Activated CD4-positive, alpha-beta memory T cell treated with anti-CD3 and anti-CD28 coated beads for 36 hours (primary cell): ENCODE measurements at regions not wholly inside any gene's neighbourhood (a gene's known extent, or its start where the extent isn't known, plus 50 kb on each side); places are given as distances from the start of the nearest gene placed in this dataset.

Experiments
- CTCF ChIA-PET: fragments of 350-600 bp; sonication (Branson Sonifier 250); formaldehyde crosslinking; loops from one replicate; lab custom pipeline; 2021; ENCODE audit warnings: antibody characterized with exemption, inconsistent platforms; lab: Charles Lee
- POLR2A ChIA-PET: fragments of 350-600 bp; sonication (Branson Sonifier 250); formaldehyde crosslinking; loops from one replicate; lab custom pipeline; 2021; ENCODE audit warnings: antibody characterized with exemption; lab: Charles Lee
- DNase-seq: peaks from one replicate; pipeline ENCODE4 v3.0.0-alpha.2; 2020
- H3K27ac Mint-ChIP-seq: one replicate; pipeline ENCODE4 v1.8.0; 2021; ENCODE audit warnings: mixed read lengths
- H3K27me3 Mint-ChIP-seq: one replicate; pipeline ENCODE4 v1.8.0; 2021; ENCODE audit warnings: mixed read lengths
- H3K36me3 Mint-ChIP-seq: one replicate; pipeline ENCODE4 v1.8.0; 2021; ENCODE audit warnings: mixed read lengths
- H3K4me1 Mint-ChIP-seq: one replicate; pipeline ENCODE4 v1.8.0; 2021; ENCODE audit warnings: low read depth, mixed read lengths
- H3K4me3 Mint-ChIP-seq: one replicate; pipeline ENCODE4 v1.8.0; 2021; ENCODE audit warnings: mild to moderate bottlenecking, mixed read lengths
- H3K9me3 Mint-ChIP-seq: one replicate; pipeline ENCODE4 v1.8.0; 2021; ENCODE audit warnings: mixed read lengths
- intact Hi-C: fragments of 100-400 bp; cut with micrococcal nuclease; formaldehyde crosslinking; loops from one replicate; pipeline ENCODE4 v1.15.1; 2023

- H3K4me1 Mint-ChIP-seq: no peaks in the 10 kb centered on the region
- no peak overlapping the region for H3K27ac Mint-ChIP-seq
- no peak for DNase-seq
- peaks cover 8% of the 10 kb centered on the region for H3K9me3 Mint-ChIP-seq
- no peak overlapping the region for H3K4me3 Mint-ChIP-seq
- intact Hi-C loops: no loop called here
- no peaks in the 10 kb centered on the region for H3K27me3 Mint-ChIP-seq
- ChIA-PET POLR2A (no interaction called here), CTCF (no interaction called here)
- no peaks in the 10 kb centered on the region for H3K36me3 Mint-ChIP-seq
Measured at GRCh38 chr4:126358041-126358440, 1043.3 kb downstream of the FAT4 start.

- intact Hi-C loops: no loop called here
- POLR2A ChIA-PET: no interaction called here
- H3K36me3 Mint-ChIP-seq: no peaks in the 10 kb centered on the region
- H3K4me1 Mint-ChIP-seq: no peaks in the 10 kb centered on the region
- no peak overlapping the region for H3K4me3 Mint-ChIP-seq
- peaks cover 11% of the 10 kb centered on the region for H3K9me3 Mint-ChIP-seq
- CTCF ChIA-PET: no interaction called here
- H3K27me3 Mint-ChIP-seq: no peaks in the 10 kb centered on the region
- H3K27ac Mint-ChIP-seq: no peak overlapping the region
- no peak for DNase-seq
Measured at GRCh38 chr4:126361287-126361686, 1046.5 kb downstream of the FAT4 start.

GRCh38 chr4:126364311-126364911, 1049.7 kb downstream of the FAT4 start:
- Mint-ChIP-seq H3K4me3 (no peak overlapping the region), H3K36me3 (no peaks in the 10 kb centered on the region), H3K4me1 (no peaks in the 10 kb centered on the region), H3K9me3 (peaks cover 15% of the 10 kb centered on the region), H3K27ac (no peak overlapping the region), H3K27me3 (no peaks in the 10 kb centered on the region)
- intact Hi-C loops: no loop called here
- ChIA-PET POLR2A (no interaction called here), CTCF (no interaction called here)
- DNase-seq: no peak

GRCh38 chr4:126369076-126369475, 1054.3 kb downstream of the FAT4 start:
- CTCF ChIA-PET: no interaction called here
- DNase-seq: no peak
- H3K27me3 Mint-ChIP-seq: no peaks in the 10 kb centered on the region
- no peak overlapping the region for H3K4me3 Mint-ChIP-seq
- H3K27ac Mint-ChIP-seq: no peak overlapping the region
- intact Hi-C loops: no loop called here
- H3K36me3 Mint-ChIP-seq: no peaks in the 10 kb centered on the region
- peaks cover 18% of the 10 kb centered on the region for H3K9me3 Mint-ChIP-seq
- POLR2A ChIA-PET: no interaction called here
- no peaks in the 10 kb centered on the region for H3K4me1 Mint-ChIP-seq

GRCh38 chr4:126372634-126373033, 1057.9 kb downstream of the FAT4 start:
- Mint-ChIP-seq H3K4me3 (no peak overlapping the region), H3K27ac (no peak overlapping the region), H3K36me3 (no peaks in the 10 kb centered on the region), H3K4me1 (no peaks in the 10 kb centered on the region), H3K9me3 (peaks cover 15% of the 10 kb centered on the region), H3K27me3 (no peaks in the 10 kb centered on the region)
- intact Hi-C loops: no loop called here
- no peak for DNase-seq
- ChIA-PET POLR2A (no interaction called here), CTCF (no interaction called here)

GRCh38 chr4:126375462-126376054, 1060.8 kb downstream of the FAT4 start:
- H3K4me3 Mint-ChIP-seq: no peak overlapping the region
- POLR2A ChIA-PET: no interaction called here
- no peaks in the 10 kb centered on the region for H3K4me1 Mint-ChIP-seq
- DNase-seq: no peak
- CTCF ChIA-PET: no interaction called here
- no peak overlapping the region for H3K27ac Mint-ChIP-seq
- H3K9me3 Mint-ChIP-seq: peaks cover 14% of the 10 kb centered on the region
- H3K27me3 Mint-ChIP-seq: no peaks in the 10 kb centered on the region
- intact Hi-C loops: no loop called here
- H3K36me3 Mint-ChIP-seq: no peaks in the 10 kb centered on the region

GRCh38 chr4:126385954-126386353, 1071.2 kb downstream of the FAT4 start:
- Mint-ChIP-seq H3K4me3 (no peak overlapping the region), H3K27ac (no peak overlapping the region), H3K36me3 (no peaks in the 10 kb centered on the region), H3K9me3 (peaks cover 6% of the 10 kb centered on the region), H3K27me3 (no peaks in the 10 kb centered on the region), H3K4me1 (no peaks in the 10 kb centered on the region)
- DNase-seq: no peak
- intact Hi-C loops: no loop called here
- ChIA-PET POLR2A (no interaction called here), CTCF (no interaction called here)

GRCh38 chr4:126386512-126386911, 1071.8 kb downstream of the FAT4 start:
- ChIA-PET POLR2A (no interaction called here), CTCF (no interaction called here)
- H3K4me1 Mint-ChIP-seq: no peaks in the 10 kb centered on the region

GRCh38 chr4:126395664-126396063, 1080.9 kb downstream of the FAT4 start:
- no peak for DNase-seq
- Mint-ChIP-seq H3K4me3 (no peak overlapping the region), H3K36me3 (no peaks in the 10 kb centered on the region), H3K27me3 (no peaks in the 10 kb centered on the region), H3K9me3 (peaks cover 15% of the 10 kb centered on the region), H3K4me1 (no peaks in the 10 kb centered on the region), H3K27ac (no peak overlapping the region)
- ChIA-PET POLR2A (no interaction called here), CTCF (no interaction called here)
- intact Hi-C loops: no loop called here

More at GRCh38 chr4:126386512-126386911, 1071.8 kb downstream of the FAT4 start:
- Mint-ChIP-seq H3K27me3 (no peaks in the 10 kb centered on the region), H3K9me3 (peaks cover 10% of the 10 kb centered on the region), H3K36me3 (no peaks in the 10 kb centered on the region), H3K27ac (no peak overlapping the region), H3K4me3 (no peak overlapping the region)
- intact Hi-C loops: no loop called here
- DNase-seq: no peak

GRCh38 chr4:126396121-126396520, 1081.4 kb downstream of the FAT4 start:
- no peaks in the 10 kb centered on the region for H3K27me3 Mint-ChIP-seq
- H3K36me3 Mint-ChIP-seq: no peaks in the 10 kb centered on the region
- H3K9me3 Mint-ChIP-seq: peaks cover 11% of the 10 kb centered on the region
- POLR2A ChIA-PET: no interaction called here
- H3K4me1 Mint-ChIP-seq: no peaks in the 10 kb centered on the region
- no peak overlapping the region for H3K27ac Mint-ChIP-seq
- CTCF ChIA-PET: no interaction called here
- DNase-seq: no peak
- H3K4me3 Mint-ChIP-seq: no peak overlapping the region
- intact Hi-C loops: no loop called here

GRCh38 chr4:126396703-126397102, 1081.9 kb downstream of the FAT4 start:
- no peak for DNase-seq
- H3K36me3 Mint-ChIP-seq: no peaks in the 10 kb centered on the region
- intact Hi-C loops: no loop called here
- no peak overlapping the region for H3K4me3 Mint-ChIP-seq
- CTCF ChIA-PET: no interaction called here
- H3K4me1 Mint-ChIP-seq: no peaks in the 10 kb centered on the region
- POLR2A ChIA-PET: no interaction called here
- H3K27ac Mint-ChIP-seq: no peak overlapping the region
- H3K27me3 Mint-ChIP-seq: no peaks in the 10 kb centered on the region
- H3K9me3 Mint-ChIP-seq: peaks cover 7% of the 10 kb centered on the region

GRCh38 chr4:126404549-126404948, 1089.8 kb downstream of the FAT4 start:
- H3K4me1 Mint-ChIP-seq: no peaks in the 10 kb centered on the region
- H3K9me3 Mint-ChIP-seq: peaks cover 20% of the 10 kb centered on the region
- POLR2A ChIA-PET: no interaction called here
- H3K27ac Mint-ChIP-seq: no peak overlapping the region
- no peaks in the 10 kb centered on the region for H3K36me3 Mint-ChIP-seq
- CTCF ChIA-PET: no interaction called here
- H3K27me3 Mint-ChIP-seq: no peaks in the 10 kb centered on the region
- intact Hi-C loops: no loop called here
- no peak for DNase-seq
- H3K4me3 Mint-ChIP-seq: no peak overlapping the region

GRCh38 chr4:126405369-126405982, 1090.7 kb downstream of the FAT4 start:
- ChIA-PET POLR2A (no interaction called here), CTCF (no interaction called here)
- Mint-ChIP-seq H3K27me3 (no peaks in the 10 kb centered on the region), H3K27ac (no peak overlapping the region), H3K9me3 (peaks cover 20% of the 10 kb centered on the region), H3K36me3 (no peaks in the 10 kb centered on the region), H3K4me3 (no peak overlapping the region), H3K4me1 (no peaks in the 10 kb centered on the region)
- no peak for DNase-seq
- intact Hi-C loops: no loop called here
